RWPE1 (cell line): ENCODE measurements at regions not wholly inside any gene's neighbourhood (a gene's known extent, or its start where the extent isn't known, plus 50 kb on each side); places are given as distances from the start of the nearest gene placed in this dataset.

Source experiments
- CTCF ChIA-PET: fragments of 350-600 bp; sonication (Branson Sonifier 250); formaldehyde crosslinking; extraction: SDS; loops from one replicate; lab custom pipeline; 2021; lab: Yijun Ruan, JAX
- POLR2A ChIA-PET: fragments of 400-600 bp; formaldehyde crosslinking; extraction: SDS; loops from one replicate; lab custom pipeline; 2020; ENCODE audit warnings: antibody characterized with exemption; ENCODE audit not compliant: low non-redundant PET; lab: Yijun Ruan, JAX
- DNase-seq: peaks from one replicate; pipeline ENCODE4 v3.0.0; 2012; ENCODE audit warnings: low spot score
- H3K27ac ChIP-seq: fragments of 450-650 bp; 2 replicates; pipeline ENCODE4 v1.5.1; 2017
- TF ChIP-seq, protein P1 (sequence below): fragments of 450-650 bp; conservative IDR thresholded peaks from 2 replicates; pipeline ENCODE4 v1.5.1; 2017; ENCODE audit warnings: low read depth, mild to moderate bottlenecking

DNA sequence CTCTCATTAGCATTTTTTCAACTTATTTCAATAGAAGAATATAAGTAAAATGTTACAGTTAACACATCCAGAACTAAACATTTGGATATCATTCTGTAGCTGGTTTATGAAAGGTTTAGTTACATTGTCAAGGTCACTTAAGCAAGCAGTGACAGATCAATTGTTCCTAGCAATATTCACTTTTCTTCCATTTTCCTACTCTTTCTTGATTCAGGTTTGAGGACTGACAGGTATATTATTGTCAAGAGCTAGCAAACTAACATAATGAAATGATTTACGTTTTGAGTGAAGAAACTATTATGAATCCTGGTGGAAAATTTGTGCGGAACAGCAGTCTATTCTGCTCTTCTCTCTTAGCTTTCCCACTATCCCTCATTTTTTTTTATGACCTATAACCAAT is 220.4 kb upstream of the ADGRL4 start:
- H3K27ac ChIP-seq = no peak overlapping the region
- DNase-seq = no peak
- TF ChIP-seq, protein P1, sequence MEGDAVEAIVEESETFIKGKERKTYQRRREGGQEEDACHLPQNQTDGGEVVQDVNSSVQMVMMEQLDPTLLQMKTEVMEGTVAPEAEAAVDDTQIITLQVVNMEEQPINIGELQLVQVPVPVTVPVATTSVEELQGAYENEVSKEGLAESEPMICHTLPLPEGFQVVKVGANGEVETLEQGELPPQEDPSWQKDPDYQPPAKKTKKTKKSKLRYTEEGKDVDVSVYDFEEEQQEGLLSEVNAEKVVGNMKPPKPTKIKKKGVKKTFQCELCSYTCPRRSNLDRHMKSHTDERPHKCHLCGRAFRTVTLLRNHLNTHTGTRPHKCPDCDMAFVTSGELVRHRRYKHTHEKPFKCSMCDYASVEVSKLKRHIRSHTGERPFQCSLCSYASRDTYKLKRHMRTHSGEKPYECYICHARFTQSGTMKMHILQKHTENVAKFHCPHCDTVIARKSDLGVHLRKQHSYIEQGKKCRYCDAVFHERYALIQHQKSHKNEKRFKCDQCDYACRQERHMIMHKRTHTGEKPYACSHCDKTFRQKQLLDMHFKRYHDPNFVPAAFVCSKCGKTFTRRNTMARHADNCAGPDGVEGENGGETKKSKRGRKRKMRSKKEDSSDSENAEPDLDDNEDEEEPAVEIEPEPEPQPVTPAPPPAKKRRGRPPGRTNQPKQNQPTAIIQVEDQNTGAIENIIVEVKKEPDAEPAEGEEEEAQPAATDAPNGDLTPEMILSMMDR = no peak
- ChIA-PET POLR2A (no interaction called here), CTCF (interaction anchor here (0.7 kb wide), 1 partner anchor 19 kb away, joined by 3 read pairs; no protein-coding TSS in a partner anchor)

DNA sequence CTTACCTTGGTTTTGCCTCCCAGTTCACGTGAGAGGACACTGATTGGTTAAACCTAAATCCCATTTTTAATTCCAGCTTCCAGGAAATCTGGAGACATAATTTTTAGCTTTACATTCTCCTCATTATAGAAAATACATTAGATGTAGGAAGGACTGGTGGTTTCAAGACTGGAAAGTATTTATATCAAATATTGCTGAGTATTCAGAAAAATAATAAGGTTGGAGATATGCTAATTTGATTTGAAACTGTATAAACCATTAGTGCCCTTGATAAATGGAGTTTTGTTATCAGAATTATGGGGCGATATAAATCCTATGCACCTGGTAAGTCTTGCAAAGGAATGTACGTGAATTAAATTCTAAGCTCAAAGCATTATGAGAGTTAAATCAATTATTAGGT is 218.0 kb upstream of the ADGRL4 start:
- POLR2A ChIA-PET = no interaction called here
- no peak for DNase-seq
- TF ChIP-seq, protein P1 = no peak
- CTCF ChIA-PET = interaction anchor here (0.7 to 1.1 kb wide), 2 partner anchors 384 to 1161 kb away, joined by 3 read pairs; no protein-coding TSS in a partner anchor
- H3K27ac ChIP-seq = no peak overlapping the region

GRCh38 chr1:79220509-79220908 is 214.0 kb upstream of the ADGRL4 start:
- CTCF ChIA-PET = no interaction called here
- POLR2A ChIA-PET = no interaction called here
- DNase-seq = no peak
- TF ChIP-seq, protein P1 = no peak
- no peak overlapping the region for H3K27ac ChIP-seq

GRCh38 chr1:79215311-79215710 is 208.8 kb upstream of the ADGRL4 start:
- no peak overlapping the region for H3K27ac ChIP-seq
- TF ChIP-seq, protein P1 = no peak
- DNase-seq = no peak
- ChIA-PET CTCF (no interaction called here), POLR2A (no interaction called here)

DNA sequence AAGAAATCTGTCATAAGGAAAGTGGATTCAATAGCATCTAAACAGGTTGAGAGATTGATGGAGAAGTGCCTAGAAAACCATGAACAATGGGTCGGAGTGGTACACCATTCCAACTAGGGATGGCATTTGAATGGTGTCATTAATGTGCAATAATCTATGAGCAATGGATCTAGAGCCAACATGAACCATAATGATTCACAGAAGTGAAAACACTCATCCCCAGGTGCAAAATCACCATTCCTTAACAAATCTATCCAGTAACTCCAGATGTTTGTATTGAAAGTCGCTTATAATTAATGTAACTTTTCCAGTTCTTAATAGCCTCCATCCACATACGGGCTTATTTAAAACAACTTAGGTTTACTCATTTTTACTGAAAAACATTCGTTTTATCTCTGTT is 201.3 kb upstream of the ADGRL4 start:
- ChIA-PET POLR2A (no interaction called here), CTCF (no interaction called here)
- no peak overlapping the region for H3K27ac ChIP-seq
- TF ChIP-seq, protein P1 = no peak
- DNase-seq = no peak

- CTCF ChIA-PET = no interaction called here
- TF ChIP-seq, protein P1 = no peak
- POLR2A ChIA-PET = no interaction called here
- no peak overlapping the region for H3K27ac ChIP-seq
- no peak for DNase-seq
These were observed 200.8 kb upstream of the ADGRL4 start for GRCh38 chr1:79207331-79207730.
